ENCODE measurements at regions not wholly inside any gene's neighbourhood (a gene's known extent, or its start where the extent isn't known, plus 50 kb on each side); places are given as distances from the start of the nearest gene placed in this dataset.

GRCh38 chr10:128525444-128525843 lies 399.2 kb upstream of the MKI67 start:
- H3K27me3 Mint-ChIP-seq (ENCODE audit: low read depth), result no peaks in the 10 kb centered on the region
- peaks cover 17% of the 10 kb centered on the region for H3K4me1 Mint-ChIP-seq
- H3K4me3 Mint-ChIP-seq, result no peak overlapping the region
- H3K9me3 Mint-ChIP-seq, result peaks cover 4% of the 10 kb centered on the region
- no peak overlapping the region for H3K27ac Mint-ChIP-seq (ENCODE audit: unreplicated experiment)
- DNase-seq (ENCODE audit: low read depth, low spot score), result no peak
- H3K36me3 Mint-ChIP-seq (ENCODE audit: low read depth), result no peaks in the 10 kb centered on the region
- no peak for TF ChIP-seq CTCF (conservative IDR thresholded peaks at IDR 0.05)

DNA sequence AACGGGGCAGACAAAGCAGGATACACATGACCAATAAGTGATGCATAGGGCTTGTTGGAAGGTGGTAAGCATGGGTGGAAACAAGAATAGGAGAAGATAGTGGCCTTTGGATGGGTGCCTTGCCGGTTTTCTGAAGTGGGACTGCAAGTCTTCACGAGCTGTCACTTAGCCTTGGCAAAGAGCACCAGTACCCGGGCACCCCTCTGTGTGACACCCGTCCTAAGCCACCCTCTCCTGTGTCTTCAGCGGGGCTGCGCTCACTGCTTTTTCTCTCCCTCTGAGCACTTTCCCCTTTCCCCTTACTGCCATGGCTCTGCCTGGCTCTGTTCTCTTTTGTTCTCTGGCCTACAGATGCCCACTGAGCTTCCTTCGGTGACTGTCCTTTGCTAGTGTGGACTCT lies 399.7 kb upstream of the MKI67 start:
- Mint-ChIP-seq H3K4me3 (no peak overlapping the region), H3K9me3 (no peaks in the 10 kb centered on the region), H3K27ac (ENCODE audit: unreplicated experiment) (peak overlapping the region; percentile 46), H3K27me3 (ENCODE audit: low read depth) (no peaks in the 10 kb centered on the region), H3K36me3 (ENCODE audit: low read depth) (no peaks in the 10 kb centered on the region), H3K4me1 (peaks cover 18% of the 10 kb centered on the region)
- no peak for DNase-seq (ENCODE audit: low read depth, low spot score)
- TF ChIP-seq CTCF (conservative IDR thresholded peaks at IDR 0.05), result no peak

GRCh38 chr10:128526791-128527375 lies 400.7 kb upstream of the MKI67 start:
- no peak for DNase-seq (ENCODE audit: low read depth, low spot score)
- Mint-ChIP-seq H3K9me3 (no peaks in the 10 kb centered on the region), H3K4me1 (peaks cover 18% of the 10 kb centered on the region), H3K4me3 (no peak overlapping the region), H3K36me3 (ENCODE audit: low read depth) (no peaks in the 10 kb centered on the region), H3K27me3 (ENCODE audit: low read depth) (no peaks in the 10 kb centered on the region), H3K27ac (ENCODE audit: unreplicated experiment) (peak overlapping the region; percentile 3)
- no peak for TF ChIP-seq CTCF (conservative IDR thresholded peaks at IDR 0.05)

DNA sequence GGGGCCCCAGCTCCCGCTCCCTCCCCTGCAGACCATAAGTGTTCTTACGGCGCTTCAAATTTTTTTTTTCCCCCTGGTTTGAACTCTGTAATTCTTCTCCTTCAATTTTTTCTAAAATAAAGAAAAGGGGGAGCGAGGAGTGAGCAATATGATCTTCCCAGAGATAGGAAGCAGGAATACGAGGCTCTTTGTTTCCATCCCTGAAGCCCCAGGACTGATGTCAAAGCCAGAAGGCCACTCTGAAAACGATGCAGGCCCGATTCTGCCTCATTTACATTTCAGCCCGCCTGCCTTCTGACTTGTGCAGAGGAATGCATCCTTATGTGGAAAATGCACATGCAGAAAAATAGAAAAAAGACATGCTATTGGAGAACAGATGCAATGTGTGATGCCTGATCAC lies 401.5 kb upstream of the MKI67 start:
- Mint-ChIP-seq H3K9me3 (no peaks in the 10 kb centered on the region), H3K4me1 (peaks cover 18% of the 10 kb centered on the region), H3K36me3 (ENCODE audit: low read depth) (no peaks in the 10 kb centered on the region), H3K27me3 (ENCODE audit: low read depth) (no peaks in the 10 kb centered on the region), H3K4me3 (no peak overlapping the region), H3K27ac (ENCODE audit: unreplicated experiment) (no peak overlapping the region)
- no peak for DNase-seq (ENCODE audit: low read depth, low spot score)
- no peak for TF ChIP-seq CTCF (conservative IDR thresholded peaks at IDR 0.05)

- no peak for TF ChIP-seq CTCF (conservative IDR thresholded peaks at IDR 0.05)
- Mint-ChIP-seq H3K4me1 (peaks cover 18% of the 10 kb centered on the region), H3K27me3 (ENCODE audit: low read depth) (no peaks in the 10 kb centered on the region), H3K4me3 (no peak overlapping the region), H3K9me3 (no peaks in the 10 kb centered on the region), H3K27ac (ENCODE audit: unreplicated experiment) (no peak overlapping the region), H3K36me3 (ENCODE audit: low read depth) (no peaks in the 10 kb centered on the region)
- DNase-seq (ENCODE audit: low read depth, low spot score), result no peak
These were observed 401.9 kb upstream of the MKI67 start for GRCh38 chr10:128528167-128528566.

Measured in neural crest cell (in vitro differentiated cells).